Right forelimb (tissue), 1 donor: ENCODE measurements at regions not wholly inside any gene's neighbourhood (a gene's known extent, or its start where the extent isn't known, plus 50 kb on each side); places are given as distances from the start of the nearest gene placed in this dataset.
"Not testable (repeated sequence)": the region's sequence is repeated elsewhere in the genome, so short reads cannot be mapped to it uniquely, and the experiment has no call there.

Experiments used
- DNase-seq: peaks from one replicate; pipeline ENCODE4 v3.0.0-alpha.2; 2018

- DNase-seq = no peak
Observed at GRCh38 chr5:91642581-91642980, 259.5 kb upstream of the ARRDC3 start.

DNA sequence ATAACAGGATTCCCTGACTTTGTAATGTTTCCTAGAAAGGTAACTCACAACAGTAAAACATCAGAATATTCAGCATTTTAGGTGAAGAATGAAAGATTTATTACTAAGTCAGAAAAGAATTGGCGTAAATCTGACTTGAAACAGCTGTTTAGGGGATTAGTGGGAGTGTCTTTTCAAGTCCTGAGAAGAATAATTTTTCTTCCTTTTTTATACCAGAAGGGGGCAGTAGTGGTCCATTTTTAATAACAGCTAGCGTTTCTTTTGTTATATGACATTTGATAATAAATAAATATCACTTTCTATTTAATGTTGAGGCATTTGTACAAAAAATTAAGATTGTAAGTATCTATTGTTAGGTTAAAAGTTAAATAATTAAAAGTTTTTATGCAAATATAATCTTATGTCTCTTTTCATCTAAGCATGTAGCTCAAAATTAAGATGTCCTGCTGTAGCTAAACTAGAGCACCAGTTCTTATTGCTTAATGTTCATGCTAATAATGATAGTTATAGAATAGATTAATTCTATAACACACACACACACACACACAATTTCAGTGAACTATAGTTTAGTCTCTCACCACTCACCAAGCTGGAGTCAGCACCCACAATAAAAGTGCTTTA lies 258.7 kb upstream of the ARRDC3 start:
- DNase-seq = no peak

DNA sequence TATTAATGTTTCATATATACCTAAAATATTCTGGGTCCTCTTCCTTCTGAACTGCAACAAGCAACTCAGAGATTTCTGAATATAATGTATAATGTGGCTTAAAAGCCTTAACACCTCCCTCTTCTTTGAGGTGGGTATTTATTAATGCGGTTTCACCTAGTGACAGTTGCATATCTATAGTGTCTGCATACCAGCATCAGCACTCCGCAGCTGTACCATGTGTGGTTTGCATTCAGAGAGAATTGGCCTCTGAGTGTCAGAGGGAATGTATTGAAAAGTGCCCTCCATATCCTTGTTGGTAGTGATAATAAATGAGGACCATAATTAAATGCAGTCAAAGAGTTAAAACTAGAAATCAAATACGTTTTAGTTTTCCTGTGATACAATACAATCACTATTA lies 256.6 kb upstream of the ARRDC3 start:
- DNase-seq = no peak

DNA sequence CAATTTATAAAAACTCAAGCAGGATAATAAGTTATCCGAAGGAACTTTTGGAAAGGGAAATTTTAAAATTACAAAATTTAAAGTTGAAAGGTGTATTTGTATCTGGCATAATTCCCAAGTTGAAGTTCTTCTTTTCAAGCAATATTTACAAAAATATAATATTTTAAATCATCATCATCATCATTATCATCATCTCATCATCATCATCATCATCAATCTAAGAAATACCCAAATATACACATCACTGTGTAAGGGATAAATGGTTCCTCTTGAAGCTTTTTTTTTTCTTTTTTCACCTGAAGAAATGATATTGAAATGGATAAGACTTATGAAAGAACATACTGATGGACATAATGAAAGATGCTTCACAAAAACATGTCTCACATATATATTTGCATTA lies 254.9 kb upstream of the ARRDC3 start:
- DNase-seq = no peak

GRCh38 chr5:91635950-91636734 lies 253.0 kb upstream of the ARRDC3 start:
- DNase-seq = no peak

- no peak for DNase-seq
Observed at GRCh38 chr5:91632871-91633270, 249.8 kb upstream of the ARRDC3 start.

GRCh38 chr5:91611746-91612145 lies 228.6 kb upstream of the ARRDC3 start:
- DNase-seq = no peak

DNA sequence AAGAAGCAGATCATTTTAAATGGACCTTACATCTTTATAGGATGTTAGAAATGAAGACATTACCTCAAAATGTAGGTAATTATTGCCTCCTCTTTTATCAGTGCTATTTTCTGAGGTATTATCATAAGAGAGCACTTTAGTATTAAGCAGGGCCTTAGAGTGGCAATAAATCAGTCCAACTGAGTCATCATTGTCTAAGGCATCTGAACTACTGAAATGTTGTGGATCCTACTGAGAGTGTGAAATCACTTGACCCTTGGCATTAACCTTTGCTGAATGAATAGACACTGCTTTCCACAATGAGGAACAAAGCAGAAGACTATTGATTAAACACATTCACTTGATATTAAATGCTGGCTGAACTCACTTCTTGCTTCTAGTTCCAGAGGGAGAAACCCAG lies 224.6 kb upstream of the ARRDC3 start:
- DNase-seq = no peak

GRCh38 chr5:91599863-91600262 lies 216.7 kb upstream of the ARRDC3 start:
- no peak for DNase-seq

- DNase-seq = no peak
Observed at GRCh38 chr5:91598216-91598615, 215.1 kb upstream of the ARRDC3 start.

GRCh38 chr5:91595424-91595823 lies 212.3 kb upstream of the ARRDC3 start:
- no peak for DNase-seq

- DNase-seq = no peak
Observed at GRCh38 chr5:91591076-91591475, 208.0 kb upstream of the ARRDC3 start.

DNA sequence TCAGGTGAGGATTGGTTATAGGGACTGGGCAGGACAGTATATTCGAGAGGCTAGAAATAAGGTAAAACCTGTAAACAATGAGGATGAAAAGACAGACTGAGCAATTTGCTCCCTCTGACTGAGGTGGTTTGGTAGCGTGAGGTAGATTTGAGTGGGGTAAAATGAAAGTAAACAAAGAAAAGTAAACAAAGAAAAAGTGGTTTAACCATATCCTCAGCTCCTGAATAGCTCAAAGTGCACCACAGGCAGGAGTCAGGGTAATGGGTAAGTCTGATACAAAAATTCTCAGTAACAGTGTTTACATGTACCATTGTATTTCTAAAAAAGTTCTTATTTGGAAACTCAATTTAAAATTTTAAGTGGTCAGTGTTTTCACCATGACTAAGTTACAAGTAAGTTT lies 203.1 kb upstream of the ARRDC3 start:
- DNase-seq = no peak

- no peak for DNase-seq
Observed at GRCh38 chr5:91584352-91584751, 201.2 kb upstream of the ARRDC3 start.

GRCh38 chr5:91566012-91566411 lies 182.9 kb upstream of the ARRDC3 start:
- not testable (repeated sequence) for DNase-seq

GRCh38 chr5:91562922-91563321 lies 179.8 kb upstream of the ARRDC3 start:
- DNase-seq = no peak

DNA sequence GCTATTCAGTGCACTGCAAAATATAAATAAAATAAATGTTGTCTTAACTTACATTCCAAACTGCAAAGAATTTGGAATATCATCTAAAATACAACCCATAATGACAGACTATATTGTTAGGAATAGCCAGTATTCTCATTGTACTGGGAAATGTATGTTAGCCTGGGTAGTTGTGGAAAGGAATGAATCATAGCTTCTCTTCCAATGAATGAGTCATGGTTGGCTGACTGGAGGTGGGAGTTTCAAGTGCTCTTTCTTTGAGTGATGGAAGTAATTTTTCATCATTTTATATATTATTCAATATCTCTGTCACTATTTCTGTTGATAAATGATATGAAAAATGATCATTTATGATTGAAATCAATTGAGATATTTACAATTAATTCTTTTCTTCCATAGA lies 158.6 kb upstream of the ARRDC3 start:
- DNase-seq = no peak

GRCh38 chr5:91538179-91538578 lies 155.1 kb upstream of the ARRDC3 start:
- no peak for DNase-seq

- no peak for DNase-seq
Observed at GRCh38 chr5:91535499-91535898, 152.4 kb upstream of the ARRDC3 start.

DNA sequence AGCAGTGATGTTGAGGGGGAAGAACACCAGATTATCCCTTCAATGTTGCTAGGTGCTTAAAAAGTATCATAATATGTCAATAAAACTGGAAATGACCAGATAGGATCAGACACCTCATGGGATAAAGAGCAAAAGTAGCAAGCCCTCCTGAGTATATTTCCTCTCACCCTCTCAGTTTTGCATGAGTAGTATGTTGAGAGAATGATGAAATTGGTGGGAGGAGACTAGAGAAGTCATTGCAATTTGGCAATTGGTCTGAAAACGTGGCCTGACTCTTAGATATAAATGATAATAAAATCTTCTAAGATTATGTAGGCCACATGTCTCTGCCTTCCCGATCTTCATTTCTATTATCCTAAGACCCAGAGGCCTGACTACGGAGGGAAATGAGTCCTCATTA lies 151.2 kb upstream of the ARRDC3 start:
- DNase-seq = no peak

GRCh38 chr5:91532779-91533178 lies 149.7 kb upstream of the ARRDC3 start:
- DNase-seq = no peak

DNA sequence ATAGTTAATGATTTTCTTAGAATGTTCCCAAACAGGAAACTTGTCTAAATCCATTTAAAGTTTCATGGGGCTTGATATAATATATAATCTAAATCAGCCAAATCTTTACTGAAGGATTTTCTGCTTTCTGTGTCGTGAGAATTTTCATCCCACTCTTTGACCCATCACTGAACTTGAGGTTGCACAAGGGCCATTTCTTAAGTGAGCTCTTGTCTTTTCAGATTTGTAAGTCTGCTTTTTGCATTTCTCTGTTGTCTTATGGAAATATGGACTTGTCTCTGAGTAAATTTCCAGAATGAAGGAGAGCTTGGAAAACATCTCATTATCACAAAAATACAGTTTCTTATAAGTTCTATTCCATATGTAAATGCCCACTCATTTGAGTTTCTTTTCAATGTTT lies 149.2 kb upstream of the ARRDC3 start:
- DNase-seq = no peak

- DNase-seq = no peak
Observed at GRCh38 chr5:91528831-91529230, 145.7 kb upstream of the ARRDC3 start.

DNA sequence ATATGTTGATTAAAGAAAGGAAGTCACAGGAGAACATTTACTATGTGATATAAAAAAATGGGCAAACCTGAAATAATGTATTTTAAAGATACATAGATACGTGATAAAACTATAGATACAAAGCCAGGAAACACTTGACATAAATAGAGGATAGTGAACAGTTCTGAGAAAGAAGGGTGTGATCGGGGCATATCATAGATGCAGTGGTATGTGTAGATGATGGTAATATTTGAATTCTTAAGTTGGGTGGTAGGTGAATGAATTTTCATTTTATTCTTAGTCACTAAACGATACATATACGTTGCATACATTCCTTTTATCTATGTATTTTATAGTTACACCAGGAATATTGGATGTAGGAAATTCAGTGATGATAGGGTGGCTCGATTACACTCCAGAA lies 138.7 kb upstream of the ARRDC3 start:
- no peak for DNase-seq

GRCh38 chr5:91521334-91521733 lies 138.2 kb upstream of the ARRDC3 start:
- no peak for DNase-seq
